Testis (tissue), 2 donors: ENCODE measurements at regions not wholly inside any gene's neighbourhood (a gene's known extent, or its start where the extent isn't known, plus 50 kb on each side); places are given as distances from the start of the nearest gene placed in this dataset.

Experiments used
- POLR2A ChIP-seq: fragments of 450-650 bp; IDR thresholded peaks from one replicate; pipeline ENCODE4 v1.6.1; 2017; ENCODE audit warnings: antibody characterized with exemption, mild to moderate bottlenecking, moderate library complexity
- TF ChIP-seq, protein P1 (sequence below), 3 experiments: fragments of 450-650 bp in 2 of 3; fragments of 200-600 bp in 1 of 3; sonication (generic) in 1 of 3; IDR thresholded peaks; one replicate each; pipeline ENCODE4 v1.5.1; 2016 to 2019; ENCODE audit warnings: antibody characterized with exemption in 3 of 3, mild to moderate bottlenecking in 2 of 3, moderate library complexity in 1 of 3

GRCh38 chr4:187883836-187884475 is 111.6 kb upstream of the ZFP42 start:
- TF ChIP-seq, protein P1, sequence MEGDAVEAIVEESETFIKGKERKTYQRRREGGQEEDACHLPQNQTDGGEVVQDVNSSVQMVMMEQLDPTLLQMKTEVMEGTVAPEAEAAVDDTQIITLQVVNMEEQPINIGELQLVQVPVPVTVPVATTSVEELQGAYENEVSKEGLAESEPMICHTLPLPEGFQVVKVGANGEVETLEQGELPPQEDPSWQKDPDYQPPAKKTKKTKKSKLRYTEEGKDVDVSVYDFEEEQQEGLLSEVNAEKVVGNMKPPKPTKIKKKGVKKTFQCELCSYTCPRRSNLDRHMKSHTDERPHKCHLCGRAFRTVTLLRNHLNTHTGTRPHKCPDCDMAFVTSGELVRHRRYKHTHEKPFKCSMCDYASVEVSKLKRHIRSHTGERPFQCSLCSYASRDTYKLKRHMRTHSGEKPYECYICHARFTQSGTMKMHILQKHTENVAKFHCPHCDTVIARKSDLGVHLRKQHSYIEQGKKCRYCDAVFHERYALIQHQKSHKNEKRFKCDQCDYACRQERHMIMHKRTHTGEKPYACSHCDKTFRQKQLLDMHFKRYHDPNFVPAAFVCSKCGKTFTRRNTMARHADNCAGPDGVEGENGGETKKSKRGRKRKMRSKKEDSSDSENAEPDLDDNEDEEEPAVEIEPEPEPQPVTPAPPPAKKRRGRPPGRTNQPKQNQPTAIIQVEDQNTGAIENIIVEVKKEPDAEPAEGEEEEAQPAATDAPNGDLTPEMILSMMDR (IDR thresholded peaks at IDR 0.05): no peak
- no peak for TF ChIP-seq POLR2A
